Eye (tissue), 1 donor: ENCODE measurements at regions not wholly inside any gene's neighbourhood (a gene's known extent, or its start where the extent isn't known, plus 50 kb on each side); places are given as distances from the start of the nearest gene placed in this dataset.

Experiments
- DNase-seq: peaks from one replicate; pipeline ENCODE4 v3.0.0-alpha.2; 2015

GRCh38 chr18:27619090-27619772 is 434.1 kb upstream of the CHST9 start:
- DNase-seq, result no peak

GRCh38 chr18:27616324-27616723 is 431.2 kb upstream of the CHST9 start:
- no peak for DNase-seq

GRCh38 chr18:27614951-27615844 is 430.1 kb upstream of the CHST9 start:
- DNase-seq, result no peak

GRCh38 chr18:27609221-27609620 is 424.1 kb upstream of the CHST9 start:
- no peak for DNase-seq

DNA sequence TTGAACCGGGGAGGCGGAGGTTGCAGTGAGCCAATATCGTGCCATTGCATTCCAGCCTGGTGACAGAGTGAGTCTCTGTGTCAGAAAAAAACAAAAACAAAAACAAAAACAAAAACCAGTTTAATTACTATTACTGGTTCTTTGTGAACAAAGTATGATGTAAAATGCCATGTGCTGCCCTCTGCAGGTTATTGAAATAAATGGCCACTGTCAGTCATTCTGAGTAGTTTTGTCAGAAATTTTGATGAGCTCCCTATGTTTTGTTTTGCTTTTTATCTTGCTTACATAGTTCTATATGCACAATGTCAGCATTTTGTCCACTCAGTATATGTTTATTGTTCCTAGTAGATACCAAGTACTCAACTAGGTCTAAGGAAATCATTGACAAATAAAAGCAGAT is 423.6 kb upstream of the CHST9 start:
- DNase-seq, result no peak

DNA sequence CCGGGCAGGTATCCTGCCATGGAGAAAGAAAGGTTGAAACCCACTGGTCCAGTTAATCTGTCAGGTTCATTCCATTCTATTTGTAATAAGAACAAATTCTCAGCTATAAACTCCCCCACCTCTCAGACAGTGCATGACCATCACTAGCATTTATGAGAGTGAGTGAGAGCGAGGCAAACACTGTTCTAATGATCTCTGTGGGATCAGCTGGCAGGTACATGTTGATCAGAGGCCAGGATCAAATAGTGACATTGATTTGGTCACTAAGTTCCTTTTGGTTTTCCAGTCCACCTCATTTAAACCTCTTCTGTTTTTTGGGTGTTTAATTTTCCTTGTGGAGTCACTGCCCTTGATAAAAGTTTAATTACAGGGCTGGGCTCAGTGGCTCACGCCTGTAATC is 423.1 kb upstream of the CHST9 start:
- DNase-seq, result no peak

- no peak for DNase-seq
Observed at GRCh38 chr18:27606741-27607140, 421.6 kb upstream of the CHST9 start.

DNA sequence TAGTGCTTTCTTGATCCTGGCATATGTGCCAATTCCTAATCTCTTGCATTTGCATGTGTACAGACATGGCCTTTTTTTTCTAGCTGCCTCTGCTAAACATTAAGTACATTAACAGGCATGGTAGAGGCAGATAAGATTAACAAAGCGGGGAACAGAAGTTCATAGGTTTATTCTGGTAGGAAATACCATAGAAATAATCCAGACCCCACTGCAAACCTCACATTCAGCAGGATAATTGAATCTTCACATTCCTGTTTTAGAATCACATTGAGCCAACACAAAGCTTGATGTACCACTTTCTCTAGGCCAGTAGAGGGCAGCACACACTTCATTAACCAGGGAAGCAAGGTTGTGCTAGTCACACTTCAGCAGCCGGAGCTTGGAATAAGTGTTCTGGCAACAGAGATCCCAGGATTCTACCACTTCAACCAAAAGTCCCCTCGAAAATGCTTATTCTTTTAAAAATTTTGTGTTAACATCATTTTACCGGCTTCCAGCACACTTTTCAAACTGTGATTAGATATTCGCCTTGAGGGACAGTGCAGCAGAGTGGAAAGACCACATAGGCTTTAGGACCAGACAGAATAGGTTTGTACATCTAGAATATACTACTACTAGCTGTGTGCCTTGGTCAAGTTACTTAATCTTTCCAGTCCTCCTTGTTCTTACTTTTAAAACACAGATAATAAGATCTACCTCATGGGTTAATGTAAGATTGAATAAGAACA is 420.2 kb upstream of the CHST9 start:
- peak; percentile 94 for DNase-seq

- DNase-seq, result no peak
Observed at GRCh38 chr18:27604583-27604982, 419.5 kb upstream of the CHST9 start.

DNA sequence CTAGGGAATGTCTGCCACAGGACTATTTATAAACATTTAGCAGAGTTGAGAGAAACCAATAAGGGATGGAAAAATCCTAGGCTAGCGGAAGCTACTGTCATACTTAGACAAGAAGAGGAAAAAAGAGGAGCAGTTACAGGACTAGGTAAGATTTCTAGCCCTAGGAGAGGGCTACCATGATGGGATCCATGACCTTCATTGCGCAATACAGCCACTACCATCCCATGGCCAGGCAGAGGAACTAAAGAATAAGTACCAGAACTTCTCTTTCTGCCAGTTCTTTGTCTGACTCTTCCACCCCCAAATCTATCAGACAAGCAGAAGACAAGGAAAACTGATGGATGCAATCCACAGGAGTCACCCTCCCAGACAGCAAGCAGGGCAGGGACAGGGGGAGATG is 417.0 kb upstream of the CHST9 start:
- DNase-seq, result no peak

GRCh38 chr18:27600245-27600644 is 415.1 kb upstream of the CHST9 start:
- DNase-seq, result no peak

- peak; percentile 79 for DNase-seq
Observed at GRCh38 chr18:27599202-27599829, 414.2 kb upstream of the CHST9 start.

GRCh38 chr18:27595113-27595838 is 410.2 kb upstream of the CHST9 start:
- no peak for DNase-seq

- DNase-seq, result no peak
Observed at GRCh38 chr18:27585602-27586173, 400.6 kb upstream of the CHST9 start.

DNA sequence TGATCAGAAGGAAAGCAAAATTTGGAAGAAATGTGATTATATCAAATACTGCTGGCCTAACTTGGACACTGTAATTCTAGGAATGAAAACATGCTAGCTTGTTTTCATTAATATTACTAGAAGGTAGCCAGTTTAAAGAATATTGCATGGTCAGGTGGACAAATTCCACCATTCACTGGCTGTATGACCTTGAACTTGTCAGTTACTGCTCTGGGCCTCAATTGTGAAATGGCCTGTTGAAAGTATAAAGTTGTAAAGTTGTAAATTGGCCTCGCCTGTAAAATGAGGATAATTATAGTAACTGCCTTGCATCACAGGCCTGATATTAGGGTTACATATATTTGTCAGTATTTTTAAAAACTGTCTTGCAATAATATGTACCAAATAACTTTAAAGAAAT is 398.4 kb upstream of the CHST9 start:
- no peak for DNase-seq

DNA sequence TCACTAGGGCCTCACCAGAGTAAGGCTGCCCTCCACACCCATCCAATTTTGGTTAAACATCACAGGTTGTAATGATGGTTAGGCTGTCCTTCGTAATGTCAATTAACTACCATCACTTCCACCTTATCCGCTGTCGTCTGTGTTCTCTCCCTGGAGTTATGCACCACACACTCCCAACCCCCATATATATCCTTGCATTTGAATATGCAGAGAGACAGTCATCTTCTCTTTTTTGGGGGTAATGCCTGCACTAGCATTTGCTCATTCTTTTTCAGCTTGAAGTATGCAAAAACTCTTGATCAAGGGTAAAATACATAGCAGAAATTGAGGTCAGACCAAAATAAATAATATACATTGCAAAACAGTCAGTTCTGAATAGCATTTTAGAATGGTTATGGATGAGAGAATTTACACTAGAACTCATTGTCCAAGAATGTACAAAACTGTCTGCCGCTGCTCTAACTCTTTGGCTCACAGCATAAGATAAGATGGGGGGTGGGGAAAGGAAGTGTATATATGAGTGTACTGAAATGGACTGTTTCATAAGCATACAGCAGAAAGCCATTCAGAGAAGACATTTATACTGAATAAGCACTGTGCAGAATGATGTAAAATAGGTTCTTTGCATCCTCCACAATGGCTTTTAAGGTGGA is 397.8 kb upstream of the CHST9 start:
- DNase-seq, result no peak

DNA sequence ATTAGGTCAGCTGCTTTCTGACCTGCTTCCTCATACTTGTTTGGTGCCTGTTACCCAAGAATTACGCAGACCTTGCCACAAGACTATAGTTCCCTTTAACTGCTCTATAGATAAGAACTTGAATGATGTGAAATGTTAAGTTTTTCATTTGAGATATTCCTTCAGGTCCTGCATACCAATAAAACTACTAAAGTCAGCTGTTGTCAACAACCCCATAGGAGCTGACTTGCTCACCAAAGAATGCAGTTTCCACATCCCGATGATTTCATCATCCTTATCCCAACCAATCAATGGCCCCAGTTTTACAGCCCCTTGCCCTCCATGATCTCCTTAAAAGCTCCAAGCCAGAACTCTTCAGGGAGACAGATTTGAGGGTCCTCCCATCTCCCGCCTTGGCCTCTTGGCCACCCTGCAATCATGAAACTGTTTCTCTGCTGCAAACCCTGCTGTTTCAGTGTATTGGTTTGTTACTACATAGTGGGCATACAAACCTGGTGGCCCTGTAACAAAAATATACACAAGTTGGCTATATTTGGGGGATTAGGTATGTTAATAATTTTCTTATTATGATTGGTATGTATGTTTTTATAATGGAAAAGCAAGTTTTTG is 396.3 kb upstream of the CHST9 start:
- DNase-seq, result no peak

DNA sequence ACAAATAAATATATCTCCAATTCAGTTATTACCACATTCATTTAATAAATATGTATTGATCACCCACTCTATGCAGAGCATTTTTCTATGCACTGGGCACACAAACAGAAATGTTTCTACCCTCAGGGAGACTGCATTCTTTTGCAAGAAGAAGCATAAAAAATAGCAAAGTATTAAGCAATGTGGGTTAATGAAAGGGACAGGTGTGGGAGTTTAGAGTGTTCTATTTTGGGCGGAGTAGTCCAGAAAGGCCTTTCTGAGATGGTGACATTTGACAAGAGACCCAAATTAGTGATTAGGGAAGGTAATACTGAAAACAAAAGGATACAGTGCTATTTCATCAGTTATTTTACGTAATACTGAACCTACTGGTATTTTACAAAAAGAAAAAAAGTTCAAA is 394.3 kb upstream of the CHST9 start:
- DNase-seq, result no peak

GRCh38 chr18:27577752-27578151 is 392.6 kb upstream of the CHST9 start:
- DNase-seq, result peak; percentile 17

GRCh38 chr18:27577265-27577664 is 392.2 kb upstream of the CHST9 start:
- DNase-seq, result no peak

GRCh38 chr18:27567434-27567833 is 382.3 kb upstream of the CHST9 start:
- DNase-seq, result no peak
